ENCODE measurements at regions not wholly inside any gene's neighbourhood (a gene's known extent, or its start where the extent isn't known, plus 50 kb on each side); places are given as distances from the start of the nearest gene placed in this dataset.

GRCh38 chr12:125201940-125202339, 136.7 kb downstream of the AACS start:
- TF ChIP-seq CTCF (IDR thresholded peaks at IDR 0.05; ENCODE audit: low read length, missing control alignments) = no peak
- no peak for DNase-seq (ENCODE audit: low read depth)
- H3K4me3 ChIP-seq (replicated peaks; ENCODE audit: low read depth, low read length) = no peak overlapping the region

- TF ChIP-seq CTCF (IDR thresholded peaks at IDR 0.05; ENCODE audit: low read length, missing control alignments) = no peak
- no peak for DNase-seq (ENCODE audit: low read depth)
- H3K4me3 ChIP-seq (replicated peaks; ENCODE audit: low read depth, low read length) = no peak overlapping the region
These were observed 137.2 kb downstream of the AACS start for GRCh38 chr12:125202421-125202820.

- H3K4me3 ChIP-seq (replicated peaks; ENCODE audit: low read depth, low read length) = no peak overlapping the region
- peak; percentile 24 for DNase-seq (ENCODE audit: low read depth)
- peak; percentile 66 for TF ChIP-seq CTCF (IDR thresholded peaks at IDR 0.05; ENCODE audit: low read length, missing control alignments)
These were observed 138.0 kb downstream of the AACS start for GRCh38 chr12:125203145-125203765.

GRCh38 chr12:125205386-125205785, 140.2 kb downstream of the AACS start:
- H3K4me3 ChIP-seq (replicated peaks; ENCODE audit: low read depth, low read length) = no peak overlapping the region
- no peak for TF ChIP-seq CTCF (IDR thresholded peaks at IDR 0.05; ENCODE audit: low read length, missing control alignments)
- no peak for DNase-seq (ENCODE audit: low read depth)

- no peak for TF ChIP-seq CTCF (IDR thresholded peaks at IDR 0.05; ENCODE audit: low read length, missing control alignments)
- no peak overlapping the region for H3K4me3 ChIP-seq (replicated peaks; ENCODE audit: low read depth, low read length)
- no peak for DNase-seq (ENCODE audit: low read depth)
These were observed 141.5 kb downstream of the AACS start for GRCh38 chr12:125206711-125207110.

- no peak for TF ChIP-seq CTCF (IDR thresholded peaks at IDR 0.05; ENCODE audit: low read length, missing control alignments)
- DNase-seq (ENCODE audit: low read depth) = no peak
- H3K4me3 ChIP-seq (replicated peaks; ENCODE audit: low read depth, low read length) = no peak overlapping the region
These were observed 143.1 kb downstream of the AACS start for GRCh38 chr12:125208334-125208733.

- no peak for TF ChIP-seq CTCF (IDR thresholded peaks at IDR 0.05; ENCODE audit: low read length, missing control alignments)
- no peak for DNase-seq (ENCODE audit: low read depth)
- H3K4me3 ChIP-seq (replicated peaks; ENCODE audit: low read depth, low read length) = no peak overlapping the region
These were observed 143.7 kb downstream of the AACS start for GRCh38 chr12:125208942-125209341.

Measured in fibroblast of pulmonary artery (primary cell).